HS-5 (cell line): ENCODE measurements at regions not wholly inside any gene's neighbourhood (a gene's known extent, or its start where the extent isn't known, plus 50 kb on each side); places are given as distances from the start of the nearest gene placed in this dataset.
"Not testable (repeated sequence)": the region's sequence is repeated elsewhere in the genome, so short reads cannot be mapped to it uniquely, and the experiment has no call there.

Source experiments
- DNase-seq: peaks from one replicate; pipeline ENCODE4 v3.0.0-alpha.2; 2012; ENCODE audit warnings: low read depth

DNA sequence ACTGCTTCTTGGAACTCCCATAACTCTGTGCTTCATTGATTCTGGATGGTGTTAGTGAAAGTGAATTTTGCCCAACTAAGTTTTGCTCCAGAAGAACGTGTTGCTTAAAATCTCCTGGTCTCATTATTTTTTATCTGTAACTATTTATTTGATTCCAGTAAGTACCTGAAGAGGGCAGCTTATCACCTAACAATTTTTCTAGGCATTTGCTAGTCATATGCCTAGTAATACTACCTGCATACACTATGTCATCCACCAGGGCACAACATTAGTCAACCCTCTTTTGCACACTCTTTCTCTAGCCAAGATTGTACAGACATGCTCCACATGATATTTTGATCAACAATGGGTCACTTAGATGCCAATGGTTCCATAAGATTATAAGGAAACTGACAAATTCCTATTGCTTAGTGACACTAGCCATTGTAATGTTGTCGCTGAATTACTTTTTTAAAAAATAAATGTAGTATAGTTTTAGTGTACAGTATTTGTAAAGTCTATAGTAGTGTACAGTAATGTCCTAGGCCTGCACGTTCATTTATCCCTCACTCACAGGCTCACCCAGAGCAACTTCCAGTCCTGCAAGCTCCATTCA is 499.9 kb upstream of the AADAT start:
- DNase-seq, result no peak

DNA sequence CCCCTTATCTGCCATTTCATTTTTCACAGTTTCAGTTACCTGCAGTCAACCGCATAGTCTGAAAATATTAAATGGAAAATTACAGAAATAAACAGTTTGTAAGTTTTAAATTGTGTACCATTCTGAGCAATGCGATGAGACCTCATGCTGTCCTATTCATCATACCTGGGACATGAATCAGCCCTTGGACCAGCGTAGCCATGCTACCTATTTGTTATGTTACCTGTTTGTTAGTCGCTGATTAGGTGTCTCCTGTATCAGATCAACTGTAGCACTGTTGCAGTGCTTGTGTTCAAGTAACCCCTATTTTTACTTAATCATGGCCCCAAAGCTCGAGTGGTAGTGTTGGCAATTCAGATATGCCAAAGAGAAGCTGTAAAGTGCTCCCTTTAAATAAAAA is 492.2 kb upstream of the AADAT start:
- no peak for DNase-seq

DNA sequence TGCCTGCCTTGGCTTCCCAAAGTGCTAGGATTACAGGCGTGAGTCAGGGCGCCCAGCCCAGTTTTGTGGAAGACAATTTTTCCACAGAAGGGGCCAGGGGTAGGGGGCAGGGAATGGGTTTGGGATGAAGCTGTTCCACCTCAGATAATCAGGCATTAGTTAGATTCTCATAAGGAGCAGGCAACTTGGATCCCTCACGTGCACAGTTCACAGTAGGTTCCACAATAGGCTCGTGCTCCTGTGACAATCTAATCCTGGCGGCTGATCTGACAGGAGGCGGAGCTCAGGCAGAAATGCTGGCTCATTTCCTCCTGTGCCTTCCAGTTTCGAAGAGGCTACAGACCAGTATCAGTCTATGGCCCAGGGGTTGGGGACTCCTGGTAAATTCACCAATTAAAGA is 491.6 kb upstream of the AADAT start:
- no peak for DNase-seq

DNA sequence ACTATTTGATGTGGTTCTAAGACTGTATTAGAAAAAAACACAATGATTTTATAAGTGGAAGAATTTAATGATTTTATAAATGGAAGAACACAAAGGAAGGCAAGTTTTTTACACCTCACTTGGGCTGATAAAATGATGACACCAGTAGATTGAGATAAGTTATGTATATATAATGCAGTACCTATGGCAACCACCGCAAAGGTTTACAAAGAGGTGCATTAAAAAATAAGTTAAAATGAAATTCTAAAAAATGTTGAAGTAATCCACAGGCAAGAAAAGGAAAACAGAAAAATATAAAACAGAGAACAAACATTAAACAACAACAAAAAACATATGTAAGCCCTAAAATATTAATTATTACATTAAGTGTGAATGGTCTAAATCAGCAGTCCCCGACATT is 490.9 kb upstream of the AADAT start:
- DNase-seq, result no peak

DNA sequence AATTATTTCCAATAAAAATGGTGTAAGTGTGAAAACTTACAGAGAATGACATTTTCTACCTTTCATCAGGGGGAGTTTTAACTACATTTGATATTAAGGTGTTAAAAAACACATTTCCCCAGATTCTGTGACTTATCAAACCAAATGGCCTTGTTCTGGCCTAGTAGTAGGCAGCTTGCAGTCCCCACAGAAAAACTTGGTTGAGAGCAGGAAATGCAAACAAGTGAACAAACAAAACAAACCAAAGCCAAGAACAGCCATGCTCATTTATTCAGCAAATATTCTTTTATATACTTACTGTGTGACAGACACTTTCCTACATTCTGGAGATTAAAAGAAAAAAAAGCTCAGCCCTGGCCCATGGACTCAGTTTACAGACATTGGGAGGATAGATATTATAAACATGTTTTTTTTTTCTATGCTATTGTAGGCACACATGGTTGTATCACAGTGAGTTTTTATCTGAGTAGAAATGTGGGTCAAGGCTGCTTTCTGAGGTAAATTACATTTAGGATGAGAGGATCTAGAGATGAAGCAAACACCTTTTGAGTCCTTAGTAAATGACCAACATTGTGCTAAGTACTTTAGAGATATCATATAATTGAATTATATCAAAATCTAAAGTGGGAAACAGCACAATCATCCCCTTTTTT is 449.2 kb upstream of the AADAT start:
- no peak for DNase-seq

DNA sequence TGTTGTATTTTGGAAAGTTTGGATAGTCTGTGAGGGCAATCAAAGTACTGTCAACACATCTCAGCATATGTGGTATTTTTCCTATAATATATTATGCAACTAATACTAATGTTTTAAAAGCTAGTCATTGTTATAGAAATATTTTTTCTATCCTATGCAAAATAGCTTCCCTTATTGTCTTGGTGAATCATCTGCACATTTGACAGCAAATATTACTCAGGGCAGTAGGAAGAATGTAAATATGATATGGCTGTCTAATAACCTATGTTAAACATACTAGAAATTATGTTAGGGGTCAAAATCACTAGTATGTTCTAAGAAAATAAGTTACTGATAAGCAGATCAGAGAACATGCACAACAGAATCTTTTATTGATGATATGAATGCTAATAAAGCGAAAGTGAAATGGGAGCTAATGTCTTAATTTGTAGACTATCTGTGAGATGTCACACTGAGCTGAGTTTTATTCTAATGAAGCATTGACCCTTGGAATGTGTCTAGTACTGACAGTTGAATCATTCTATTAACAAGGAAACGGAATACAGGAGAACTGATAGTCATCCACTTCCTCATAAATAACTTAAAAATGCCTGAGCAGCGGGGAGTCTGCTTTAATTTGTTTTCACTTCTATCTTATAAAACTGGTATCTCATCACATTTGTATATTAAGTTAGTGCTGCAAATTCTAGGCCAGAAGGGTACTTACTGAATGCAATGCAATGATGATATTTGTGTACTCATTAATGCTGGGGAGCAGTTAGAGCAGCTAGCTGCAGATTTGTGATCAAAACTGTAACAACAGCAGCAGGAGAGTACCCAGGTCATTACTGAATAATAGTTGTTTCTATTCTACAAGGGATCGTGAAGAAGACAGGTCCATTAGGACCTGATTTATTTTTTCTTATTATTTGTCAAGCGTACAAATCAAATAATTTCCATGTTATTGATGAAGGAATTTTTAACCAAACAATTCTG is 440.3 kb upstream of the AADAT start:
- peak; percentile 4 for DNase-seq

DNA sequence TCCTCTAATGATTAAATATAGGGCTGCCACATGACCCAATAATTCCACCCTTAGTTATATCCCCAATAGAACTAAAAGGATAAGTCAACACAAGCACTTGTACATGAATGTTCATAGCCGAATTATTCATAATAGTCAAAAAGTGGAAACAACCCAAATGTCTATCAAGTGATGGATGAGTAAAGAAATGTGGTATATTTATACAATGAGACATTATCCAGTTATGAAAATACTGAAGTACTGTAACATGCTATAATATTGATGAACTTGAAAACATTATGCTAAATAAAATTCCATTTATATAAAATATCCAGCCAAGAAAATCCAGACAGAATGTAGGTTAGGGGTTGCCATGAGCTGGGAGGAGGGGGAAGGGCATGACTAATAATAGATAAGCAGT is 436.7 kb upstream of the AADAT start:
- DNase-seq, result no peak

DNA sequence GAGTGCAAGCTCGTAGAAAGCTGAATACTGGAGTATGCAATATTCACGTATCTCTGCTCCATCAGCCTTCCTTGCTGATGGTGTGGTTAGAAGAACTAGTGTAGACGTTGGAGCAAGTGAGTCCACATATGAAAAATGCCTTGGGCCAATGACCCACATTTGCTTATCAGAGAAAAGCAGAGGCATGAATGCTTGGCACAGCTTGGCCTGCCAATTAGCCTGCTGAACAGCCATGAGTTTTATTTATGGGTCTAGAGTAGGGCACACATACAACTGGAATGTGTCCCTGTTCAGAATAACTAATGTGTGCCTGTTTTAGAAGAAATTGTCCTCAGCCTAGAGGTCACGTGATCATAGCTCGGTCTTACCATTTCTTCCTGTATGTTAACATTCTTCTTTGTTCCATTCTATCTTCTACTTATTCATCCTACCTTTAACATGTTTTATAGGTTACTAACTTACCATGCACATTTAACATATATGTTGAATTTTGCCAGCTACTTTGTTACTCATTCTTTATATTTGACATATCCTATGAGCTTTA is 432.7 kb upstream of the AADAT start:
- no peak for DNase-seq

DNA sequence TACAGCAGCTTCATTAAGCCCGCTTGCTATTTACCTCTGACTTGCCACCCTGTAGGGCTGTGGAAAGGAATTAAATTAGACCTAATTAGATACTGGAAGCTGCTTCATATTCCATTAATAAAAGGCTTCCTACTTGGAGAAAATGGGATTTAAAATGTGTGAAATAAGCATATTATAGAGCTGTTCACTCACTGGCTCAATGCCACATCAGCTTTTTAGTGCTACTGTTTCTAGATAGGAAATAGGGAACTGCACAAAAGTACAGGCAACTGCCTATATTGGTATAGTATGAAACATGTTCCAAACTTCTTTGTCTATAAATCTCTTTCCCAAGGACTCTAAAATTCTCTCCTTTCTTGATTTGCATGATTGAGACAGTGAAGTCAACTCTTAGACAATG is 407.9 kb upstream of the AADAT start:
- no peak for DNase-seq

DNA sequence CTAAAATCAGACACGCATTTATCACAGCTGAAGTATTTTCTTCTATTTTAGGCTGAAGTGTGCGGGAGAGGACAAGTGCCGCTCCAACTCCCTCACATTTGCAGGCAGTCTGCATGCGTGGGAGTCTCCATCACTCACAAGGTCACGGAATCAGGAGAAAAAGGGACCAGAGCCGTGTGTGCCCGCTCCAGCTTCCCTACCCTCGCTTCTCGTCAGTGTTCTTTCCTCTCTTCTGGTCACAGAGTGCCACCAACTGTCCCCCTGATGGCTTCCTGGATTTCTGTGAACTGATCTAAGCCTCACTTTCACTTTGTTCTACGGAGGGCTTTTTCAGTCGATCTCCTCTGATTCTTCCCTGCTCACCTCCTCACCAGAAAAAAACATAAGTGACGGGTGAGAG is 407.4 kb upstream of the AADAT start:
- DNase-seq, result no peak

DNA sequence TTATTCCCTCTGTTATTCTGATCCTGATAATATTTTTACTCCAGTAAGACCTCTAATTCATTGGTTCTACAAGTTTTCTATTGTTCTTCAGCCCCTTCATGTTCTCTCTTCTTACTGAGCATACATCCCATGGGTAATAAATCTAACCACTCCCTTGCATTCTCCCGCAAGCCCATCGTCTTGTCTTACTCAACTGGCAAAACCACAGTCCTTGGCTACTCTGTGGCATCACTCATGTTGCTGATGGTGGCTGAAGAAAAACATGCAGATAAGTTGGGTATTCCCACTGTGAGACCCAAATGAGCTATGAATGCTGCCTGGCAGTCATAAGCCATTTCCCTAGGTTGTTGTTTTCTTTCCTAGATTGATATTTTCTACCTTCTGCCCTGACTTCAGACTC is 402.2 kb upstream of the AADAT start:
- no peak for DNase-seq

DNA sequence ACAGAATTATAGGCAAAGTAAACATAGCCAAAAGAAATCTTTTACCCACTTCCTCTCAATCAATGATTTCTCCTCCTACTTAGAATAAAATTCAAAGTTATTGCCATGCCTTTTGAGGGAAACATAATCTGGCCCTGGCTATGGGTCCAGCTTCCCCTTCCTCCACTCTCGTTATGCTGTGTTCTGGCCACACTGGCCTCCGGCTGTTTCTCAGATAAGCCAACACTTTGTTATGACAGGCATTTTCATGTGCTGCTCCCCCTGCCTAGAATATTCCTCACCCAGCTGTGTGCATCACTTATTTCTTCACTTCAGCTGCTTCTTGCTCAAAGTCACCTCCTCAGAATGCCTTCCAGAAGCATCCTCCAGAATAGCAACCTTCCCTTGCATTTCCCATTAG is 386.6 kb upstream of the AADAT start:
- DNase-seq, result no peak

DNA sequence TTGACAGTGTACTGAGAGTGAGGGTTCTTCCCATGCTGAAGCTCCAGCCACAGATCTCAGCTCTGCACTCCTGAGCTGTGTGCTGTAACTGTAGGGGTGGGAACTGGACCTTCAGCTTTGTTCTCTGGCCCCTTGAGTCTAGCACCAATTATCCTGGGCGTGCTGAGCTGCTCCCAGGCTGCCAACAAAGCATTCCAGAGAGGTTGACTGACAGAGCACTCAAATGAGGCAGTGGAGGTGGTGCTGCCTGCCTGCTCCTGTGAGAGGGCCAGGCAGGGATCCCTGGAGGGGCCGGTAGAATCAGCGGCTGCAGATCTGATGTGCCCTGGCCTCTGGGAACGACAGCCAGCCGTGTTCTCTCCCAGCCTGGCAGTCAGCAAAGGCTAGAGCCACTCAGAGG is 375.7 kb upstream of the AADAT start:
- DNase-seq, result no peak

DNA sequence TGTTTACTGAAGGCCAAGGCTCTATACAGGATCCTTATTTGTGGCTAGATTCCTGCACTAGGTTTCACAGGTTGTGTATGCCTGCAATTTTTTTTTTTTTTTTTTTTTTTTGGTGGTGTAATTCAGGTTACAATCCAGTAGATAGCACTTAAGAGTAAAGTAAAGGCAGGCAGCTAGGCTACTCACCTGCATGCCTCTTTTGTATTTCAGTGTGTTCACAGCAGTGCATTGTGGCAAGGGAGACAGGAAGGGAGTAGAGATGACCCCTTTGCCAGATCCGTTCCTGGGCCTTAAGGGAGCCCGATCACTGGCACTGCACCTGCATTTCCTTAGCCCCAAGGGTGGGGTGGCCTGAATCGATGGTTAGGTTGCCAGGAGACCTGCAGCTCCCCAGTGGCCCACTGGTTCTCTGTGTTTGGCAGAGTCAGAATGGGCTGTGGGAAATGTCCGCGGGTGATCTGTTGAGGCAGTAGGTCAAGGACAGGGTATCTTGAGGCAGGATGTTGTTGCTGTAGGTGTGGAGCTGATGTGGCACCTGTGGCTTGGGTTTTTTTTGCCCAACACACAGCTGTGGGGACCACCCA is 374.9 kb upstream of the AADAT start:
- no peak for DNase-seq

DNA sequence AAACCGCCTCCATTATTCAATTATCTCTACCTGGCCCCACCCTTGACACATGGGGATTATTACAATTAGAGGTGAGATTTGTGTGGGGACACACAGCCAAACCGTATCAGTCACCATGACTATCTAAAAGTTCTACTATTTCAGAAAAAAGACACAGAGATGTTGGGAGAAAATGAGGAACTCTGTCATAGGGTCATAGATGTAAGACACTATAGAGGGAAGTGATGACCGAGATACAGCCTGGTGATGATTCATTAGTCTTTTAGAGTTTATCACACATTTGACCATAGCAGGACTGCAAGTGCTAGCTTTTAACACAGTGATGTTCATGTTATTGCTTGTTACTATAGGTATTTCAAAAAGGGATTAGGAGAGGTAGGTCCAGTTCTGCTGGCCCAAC is 357.0 kb upstream of the AADAT start:
- no peak for DNase-seq

DNA sequence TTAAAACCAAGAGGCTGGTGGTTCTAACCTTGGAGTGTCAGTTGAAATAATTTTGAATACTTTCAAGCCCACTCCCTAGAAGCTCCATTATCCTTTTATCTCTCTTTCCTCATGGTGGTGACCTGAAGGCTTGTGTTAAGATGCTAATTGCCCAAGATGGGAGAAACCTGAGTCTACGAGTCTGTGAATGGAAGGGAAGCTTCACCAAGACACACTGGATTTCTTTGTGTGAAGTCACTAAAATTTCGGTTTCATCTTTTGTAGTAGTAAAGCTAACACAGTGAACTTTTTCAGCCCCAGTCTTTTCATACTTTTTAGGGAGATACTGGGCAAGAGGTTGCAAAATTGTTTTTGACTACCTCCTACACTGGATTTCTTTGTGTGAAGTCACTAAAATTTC is 351.4 kb upstream of the AADAT start:
- DNase-seq, result not testable (repeated sequence)

DNA sequence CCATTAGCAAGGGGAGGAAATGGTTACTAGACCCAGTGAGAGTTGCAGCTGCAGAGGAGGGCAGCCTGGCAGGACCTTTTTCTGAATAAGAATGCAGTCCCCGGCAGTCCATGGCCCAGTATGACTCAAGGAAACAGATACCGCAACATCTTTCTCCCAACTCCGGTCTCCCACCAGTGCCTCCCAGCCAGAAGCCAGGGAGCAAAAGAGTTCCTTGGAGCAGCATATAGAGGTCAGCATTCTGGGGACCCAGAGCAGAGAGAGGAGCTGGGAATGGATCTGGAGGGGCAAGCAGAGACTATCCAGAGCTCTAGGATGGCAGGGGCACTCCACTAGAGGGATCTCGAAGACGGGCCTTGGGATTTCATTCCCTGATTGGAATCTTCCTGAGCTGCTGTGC is 339.2 kb upstream of the AADAT start:
- DNase-seq, result no peak

DNA sequence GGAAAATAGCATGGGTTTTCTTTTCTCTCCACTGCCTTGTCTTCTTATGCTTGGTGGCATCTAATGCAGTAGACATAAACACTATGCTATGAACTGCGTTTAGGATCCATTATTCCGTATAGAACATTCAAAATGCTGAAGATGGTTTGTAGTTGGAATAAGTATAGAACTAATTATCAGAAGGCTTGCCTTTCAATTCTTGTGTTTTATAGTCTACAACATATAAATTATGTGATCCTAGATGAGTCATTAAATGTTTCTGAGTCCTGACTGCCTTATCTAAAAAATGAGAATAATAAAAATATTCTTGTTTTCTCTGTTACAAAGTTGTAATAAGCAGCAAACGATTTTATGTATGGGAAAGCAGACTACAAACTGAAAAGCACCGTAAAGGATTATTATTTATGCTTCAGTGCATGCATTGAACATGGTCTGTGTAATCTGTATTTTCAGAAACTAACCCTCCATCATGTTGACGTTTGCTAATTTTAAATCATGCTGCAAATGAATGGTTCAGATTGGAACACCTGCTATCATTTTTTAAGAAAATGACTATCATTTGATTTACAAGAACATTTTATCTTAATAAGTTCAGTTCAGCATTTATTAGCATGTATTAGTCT is 335.9 kb upstream of the AADAT start:
- DNase-seq, result no peak

DNA sequence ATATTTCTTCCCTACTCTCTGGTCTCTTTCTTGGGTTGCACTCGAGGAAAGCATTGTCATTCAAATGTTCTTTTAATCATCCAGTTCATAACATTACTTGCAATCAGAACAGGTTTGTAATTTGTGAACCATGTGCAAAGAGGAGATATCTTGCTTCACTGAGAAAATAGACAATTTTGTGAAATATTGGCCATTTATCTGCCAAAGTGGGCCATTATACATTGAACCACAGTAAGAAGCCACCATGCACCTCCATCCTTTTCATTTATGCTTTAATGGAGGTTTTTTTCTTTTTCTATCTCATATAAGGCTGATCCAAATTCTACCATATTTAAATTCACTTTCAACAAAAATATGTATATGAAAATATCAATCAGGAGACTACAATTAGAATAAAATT is 335.3 kb upstream of the AADAT start:
- DNase-seq, result no peak

DNA sequence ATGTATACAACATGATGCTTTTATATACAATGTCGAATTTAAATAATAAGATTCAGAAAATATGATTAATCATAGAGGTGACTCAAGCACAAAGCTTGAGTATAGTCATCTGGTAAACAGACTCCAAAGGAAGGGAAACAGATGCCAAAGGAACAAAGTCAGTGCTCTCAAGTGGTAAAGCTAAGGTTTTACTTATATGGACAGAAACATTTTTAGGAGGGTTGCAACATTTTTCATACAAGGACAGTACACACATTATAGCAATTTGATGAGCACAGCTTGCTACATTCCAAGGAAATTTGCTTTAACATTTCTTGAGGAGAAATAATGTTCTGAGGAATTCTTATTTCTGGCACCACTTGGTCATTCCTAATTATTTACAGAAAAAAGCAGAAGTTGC is 333.4 kb upstream of the AADAT start:
- DNase-seq, result peak; percentile 89

DNA sequence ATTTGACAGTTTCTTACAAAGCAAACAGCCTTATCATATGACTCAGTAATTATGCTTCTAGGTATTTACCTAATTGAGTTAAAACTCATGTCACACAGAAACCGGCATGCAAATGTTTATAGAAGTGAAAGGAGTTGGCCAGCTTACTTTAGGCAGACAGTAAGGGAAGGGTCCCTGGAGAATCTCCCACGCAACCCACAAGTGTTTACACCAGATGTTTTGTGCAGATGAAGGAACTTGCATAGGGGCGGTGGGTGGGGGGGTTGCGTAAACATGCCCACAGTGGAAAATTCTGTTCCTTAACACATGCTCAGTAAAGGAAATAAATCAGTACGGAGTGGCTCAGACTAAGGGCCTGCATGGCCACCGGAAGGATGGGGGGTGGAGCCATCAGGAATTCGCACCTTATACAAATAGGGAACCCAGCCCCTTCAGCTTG is 330.5 kb upstream of the AADAT start:
- no peak for DNase-seq

DNA sequence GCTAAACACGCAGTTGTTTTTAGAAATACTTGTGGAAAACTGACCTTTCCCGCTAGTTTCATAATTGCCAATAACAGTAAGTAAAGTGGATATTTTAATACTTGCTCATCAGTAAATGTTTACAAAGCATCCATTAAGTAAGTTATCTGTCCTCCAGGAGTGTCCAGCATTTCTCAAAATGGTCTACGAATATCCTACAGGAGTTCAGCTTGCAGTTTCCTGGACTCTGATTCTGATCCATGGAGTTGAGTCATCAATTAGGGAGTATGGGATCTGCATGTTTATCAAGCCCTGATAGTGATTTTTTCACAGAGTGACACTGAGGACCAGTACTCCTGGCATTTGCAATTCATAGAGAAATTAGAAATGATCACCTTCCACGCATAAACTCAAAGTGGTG is 325.2 kb upstream of the AADAT start:
- DNase-seq, result no peak
